Bronchial epithelial cell (primary cell): ENCODE measurements at regions not wholly inside any gene's neighbourhood (a gene's known extent, or its start where the extent isn't known, plus 50 kb on each side); places are given as distances from the start of the nearest gene placed in this dataset.

ENCODE experiments used
- DNase-seq: peaks from one replicate; pipeline ENCODE4 v3.0.0-alpha.2; 2010; ENCODE audit warnings: low read depth
- FAIRE-seq: peaks from 2 replicates; lab custom pipeline; 2011; peaks lifted over from hg19 to GRCh38; lab: Jason Lieb, UNC
- H3K27me3 ChIP-seq: 2 replicates; pipeline ENCODE4 v1.5.1; 2011; ENCODE audit warnings: low read length; ENCODE audit not compliant: control insufficient read depth, insufficient read depth
- H3K36me3 ChIP-seq: 2 replicates; pipeline ENCODE4 v1.5.1; 2011; ENCODE audit warnings: low read length; ENCODE audit not compliant: control insufficient read depth, insufficient read depth
- H3K4me3 ChIP-seq: 2 replicates; pipeline ENCODE4 v1.5.1; 2011; ENCODE audit warnings: mild to moderate bottlenecking, low read depth, low read length, control low read depth
- CTCF ChIP-seq: IDR thresholded peaks from 2 replicates; pipeline ENCODE4 v1.5.1; 2011; ENCODE audit warnings: mild to moderate bottlenecking, moderate library complexity, low read length, control low read depth, inconsistent platforms; ENCODE audit not compliant: insufficient read depth, severe bottlenecking

DNA sequence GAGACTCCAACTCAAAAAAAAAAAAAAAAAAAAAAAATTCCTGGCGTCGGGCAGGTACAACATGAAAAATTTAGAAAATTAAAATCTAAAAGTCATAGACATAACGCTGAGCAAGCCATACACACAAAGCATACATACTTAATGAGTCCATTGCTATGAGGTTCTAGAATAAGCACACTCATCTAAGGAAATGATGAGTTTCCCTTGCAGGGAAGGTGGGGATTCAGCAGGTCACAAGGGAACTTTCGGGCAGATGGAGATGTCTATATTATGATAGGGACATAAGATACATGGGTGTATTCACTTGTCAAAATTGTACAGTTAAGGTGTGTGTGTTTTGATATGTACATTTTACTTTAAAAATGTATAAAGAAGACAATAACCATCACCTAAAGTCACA, 120.2 kb upstream of the LIPC start:
- no peak overlapping the region for H3K4me3 ChIP-seq
- no peak for TF ChIP-seq CTCF
- H3K36me3 ChIP-seq = no peaks in the 10 kb centered on the region
- DNase-seq = no peak
- no peaks in the 10 kb centered on the region for H3K27me3 ChIP-seq
- FAIRE-seq = no peak

DNA sequence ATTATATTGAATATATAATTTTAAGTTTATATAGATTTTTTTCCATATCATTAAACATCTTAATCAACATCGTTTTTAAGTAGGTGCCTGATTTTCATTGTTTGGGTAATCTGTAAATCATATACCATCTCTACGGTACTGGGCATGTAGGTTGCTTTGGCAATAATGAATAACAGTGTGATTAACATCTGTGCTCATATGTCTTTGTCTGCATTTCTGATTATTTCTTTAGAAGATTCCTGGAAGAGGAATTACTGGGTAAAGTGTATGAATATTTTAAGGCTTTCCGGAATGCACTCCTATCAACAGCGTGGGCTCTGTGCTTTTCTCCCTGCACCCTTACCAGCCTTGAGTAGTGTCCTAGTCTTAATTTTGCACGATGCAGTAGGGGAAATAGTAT, 119.8 kb upstream of the LIPC start:
- FAIRE-seq = no peak
- no peak for TF ChIP-seq CTCF
- H3K36me3 ChIP-seq = no peaks in the 10 kb centered on the region
- no peaks in the 10 kb centered on the region for H3K27me3 ChIP-seq
- DNase-seq = no peak
- no peak overlapping the region for H3K4me3 ChIP-seq

DNA sequence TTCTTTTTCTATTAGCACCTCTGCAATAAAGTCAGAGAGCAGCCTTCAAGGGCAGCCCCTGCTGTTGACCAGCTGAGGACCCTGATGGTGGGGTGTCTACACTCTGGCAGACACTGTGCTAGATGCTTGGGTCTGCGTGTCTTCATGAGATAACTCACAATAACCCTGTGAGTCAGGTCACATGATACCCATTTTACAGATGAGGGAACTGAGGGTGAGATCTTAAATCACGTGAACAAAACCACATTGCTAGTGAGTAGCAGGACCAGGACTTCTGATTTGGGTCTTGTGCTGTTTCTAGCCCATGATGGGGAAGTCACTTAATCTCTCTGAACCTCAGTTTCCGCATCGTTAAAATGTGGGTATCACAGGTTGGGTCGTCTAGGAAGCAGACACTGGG, 118.5 kb upstream of the LIPC start:
- TF ChIP-seq CTCF = no peak
- no peak for DNase-seq
- FAIRE-seq = no peak
- Histone ChIP-seq H3K36me3 (no peaks in the 10 kb centered on the region), H3K4me3 (no peak overlapping the region), H3K27me3 (no peaks in the 10 kb centered on the region)

DNA sequence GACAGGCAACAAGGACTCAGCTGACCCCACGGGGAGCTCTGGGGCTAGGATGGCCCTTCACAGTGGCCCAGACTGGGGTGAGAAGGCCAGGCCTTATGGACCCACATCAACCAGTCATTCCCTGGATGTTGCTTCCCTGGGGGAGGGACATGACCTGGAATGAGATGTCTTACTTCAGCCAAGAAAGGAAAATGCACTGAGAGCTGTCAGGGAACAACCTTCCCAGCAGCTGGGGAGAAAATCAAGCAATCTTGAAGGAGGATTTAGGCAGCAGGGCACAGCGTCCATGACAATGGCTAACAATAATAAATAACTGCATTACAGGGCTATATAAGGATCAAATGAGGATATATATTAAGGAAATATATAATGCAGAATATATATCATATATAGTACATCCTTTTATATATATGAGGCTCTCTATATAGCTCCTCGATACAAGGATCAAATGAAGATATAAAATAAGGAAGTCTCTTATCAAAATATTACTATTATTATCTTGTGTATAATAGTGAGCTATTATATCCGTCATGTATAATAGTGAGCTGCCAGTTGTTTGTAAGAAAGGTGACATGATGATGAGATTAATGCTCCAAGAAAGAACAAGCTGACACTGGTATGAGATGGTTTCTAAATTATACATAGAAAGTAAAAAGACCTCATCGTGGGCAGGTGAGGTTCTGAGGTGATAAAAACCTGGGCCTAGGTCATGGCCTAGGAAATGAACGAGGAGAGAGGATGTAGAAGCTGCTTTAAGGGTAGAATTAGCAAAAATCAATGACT, 117.8 kb upstream of the LIPC start:
- no peak for TF ChIP-seq CTCF
- FAIRE-seq (no peak), DNase-seq (no peak)
- no peaks in the 10 kb centered on the region for H3K27me3 ChIP-seq
- no peaks in the 10 kb centered on the region for H3K36me3 ChIP-seq
- no peak overlapping the region for H3K4me3 ChIP-seq

- no peaks in the 10 kb centered on the region for H3K36me3 ChIP-seq
- no peak for FAIRE-seq
- H3K27me3 ChIP-seq = no peaks in the 10 kb centered on the region
- no peak overlapping the region for H3K4me3 ChIP-seq
- no peak for DNase-seq
- TF ChIP-seq CTCF = no peak
Measured at GRCh38 chr15:58314593-58315216, 117.1 kb upstream of the LIPC start.

- DNase-seq (no peak), FAIRE-seq (no peak)
- Histone ChIP-seq H3K4me3 (no peak overlapping the region), H3K36me3 (no peaks in the 10 kb centered on the region), H3K27me3 (no peaks in the 10 kb centered on the region)
- no peak for TF ChIP-seq CTCF
Measured at GRCh38 chr15:58318517-58318916, 113.3 kb upstream of the LIPC start.
